ENCODE measurements at regions not wholly inside any gene's neighbourhood (a gene's known extent, or its start where the extent isn't known, plus 50 kb on each side); places are given as distances from the start of the nearest gene placed in this dataset.
"Not testable (repeated sequence)": the region's sequence is repeated elsewhere in the genome, so short reads cannot be mapped to it uniquely, and the experiment has no call there.

- Mint-ChIP-seq H3K4me3 (no peak overlapping the region), H3K27me3 (peaks cover 0 to 16% of the 10 kb centered on the region in 2 donors), H3K4me1 (no peaks in the 10 kb centered on the region), H3K36me3 (no peaks in the 10 kb centered on the region), H3K27ac (no peak overlapping the region), H3K9me3 (peaks cover 1 to 11% (median 2%) of the 10 kb centered on the region in 3 donors)
- Histone ChIP-seq H3K4me1 (ENCODE audit: control insufficient read depth in 1 of 2, extremely low read depth in 1 of 2, insufficient read depth in 2 of 2, low read length in 2 of 2) (no peaks in the 10 kb centered on the region), H3K27me3 (replicated peaks in 1 of 2; ENCODE audit: control insufficient read depth in 2 of 2, extremely low read depth in 1 of 2, insufficient read depth in 2 of 2, low read length in 1 of 2) (no peaks in the 10 kb centered on the region), H3K27ac (ENCODE audit: low read length) (no peak overlapping the region), H3K36me3 (ENCODE audit: control insufficient read depth in 2 of 2, extremely low read depth in 1 of 2, insufficient read depth in 1 of 2, low read length in 1 of 2) (no peaks in the 10 kb centered on the region), H3K9me3 (no peaks in the 10 kb centered on the region), H3K4me3 (ENCODE audit: control insufficient read depth in 1 of 2, extremely low read depth in 1 of 2, low read length in 1 of 2) (no peak overlapping the region)
- DNase-seq: no peak
- ChIA-PET CTCF (no interaction called here), POLR2A (no interaction called here)
- WGBS (ENCODE audit: insufficient coverage): no CpG with 5 or more reads among the region's 3 CpGs
- no peak for ATAC-seq (replicated peaks in 1 of 4)
These were observed 61.4 kb downstream of the DDX53 start for GRCh38 chrX:23061116-23061515.

DNA sequence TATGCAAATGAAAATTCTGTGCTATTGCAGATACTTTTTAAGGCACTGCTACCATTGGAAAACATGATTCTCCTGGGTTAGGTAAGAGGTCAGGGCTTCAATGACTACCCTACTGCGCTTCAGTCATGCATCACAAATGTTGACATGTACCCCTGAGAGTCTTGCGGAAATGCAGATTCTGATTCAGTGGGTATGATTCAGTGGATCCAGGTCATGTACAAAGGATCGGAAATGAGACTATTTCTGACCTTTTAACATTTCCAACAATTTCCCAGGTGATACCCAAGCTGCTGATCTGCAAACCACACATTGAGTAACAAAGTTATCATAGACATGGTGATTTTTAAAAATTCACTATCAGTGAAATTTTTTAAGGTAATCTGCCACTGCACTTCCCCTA lies 62.6 kb downstream of the DDX53 start:
- H3K27me3 ChIP-seq (replicated peaks in 1 of 2; ENCODE audit: control insufficient read depth in 2 of 2, extremely low read depth in 1 of 2, insufficient read depth in 2 of 2, low read length in 1 of 2): no peaks in the 10 kb centered on the region
- H3K9me3 Mint-ChIP-seq: peaks cover 0 to 9% (median 2%) of the 10 kb centered on the region in 3 donors
- POLR2A ChIA-PET: no interaction called here
- H3K9me3 ChIP-seq: no peaks in the 10 kb centered on the region
- H3K4me1 ChIP-seq (ENCODE audit: control insufficient read depth in 1 of 2, extremely low read depth in 1 of 2, insufficient read depth in 2 of 2, low read length in 2 of 2): no peaks in the 10 kb centered on the region
- ATAC-seq (replicated peaks in 1 of 4): no peak
- CTCF ChIA-PET: no interaction called here
- no peak overlapping the region for H3K27ac ChIP-seq (ENCODE audit: low read length)
- no peaks in the 10 kb centered on the region for H3K36me3 ChIP-seq (ENCODE audit: control insufficient read depth in 2 of 2, extremely low read depth in 1 of 2, insufficient read depth in 1 of 2, low read length in 1 of 2)
- no peaks in the 10 kb centered on the region for H3K4me1 Mint-ChIP-seq
- no peaks in the 10 kb centered on the region for H3K36me3 Mint-ChIP-seq
- no peak for DNase-seq
- no peak overlapping the region for H3K4me3 Mint-ChIP-seq
- peaks cover 0 to 16% of the 10 kb centered on the region in 2 donors for H3K27me3 Mint-ChIP-seq
- H3K27ac Mint-ChIP-seq: no peak overlapping the region
- H3K4me3 ChIP-seq (ENCODE audit: control insufficient read depth in 1 of 2, extremely low read depth in 1 of 2, low read length in 1 of 2): no peak overlapping the region
- WGBS (ENCODE audit: insufficient coverage): no CpG with 5 or more reads among the region's 3 CpGs

DNA sequence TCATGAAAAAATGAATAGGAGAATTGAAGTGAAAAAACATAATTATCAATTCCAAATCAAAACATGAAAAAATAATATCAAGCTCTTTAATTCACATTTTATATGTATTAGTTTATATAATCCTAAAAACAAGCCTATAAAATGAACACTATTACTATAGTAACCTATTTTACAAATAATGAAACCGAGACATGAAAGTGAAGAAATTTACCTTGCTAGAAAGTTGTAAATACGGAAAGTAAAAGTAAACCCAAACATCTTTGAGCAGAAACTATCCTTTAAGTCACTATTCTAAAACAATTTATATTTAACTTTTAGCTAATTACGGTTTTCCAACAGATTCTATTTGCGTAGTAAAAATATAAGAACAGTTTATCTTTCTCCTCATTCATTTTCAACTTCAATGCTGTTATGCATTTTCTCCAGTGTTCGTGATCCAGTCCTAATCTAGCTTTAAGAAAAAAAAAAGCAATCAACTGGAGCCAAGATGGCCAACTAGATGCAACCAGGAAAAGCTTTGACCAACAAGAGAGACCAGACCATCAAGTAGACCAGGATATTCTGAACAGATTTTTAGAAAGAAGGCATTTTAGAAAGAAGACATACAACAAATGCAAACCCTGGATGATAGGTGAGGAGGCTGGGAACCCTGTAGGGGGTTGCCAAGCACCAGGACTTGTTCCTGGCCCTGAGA lies 67.0 kb downstream of the DDX53 start:
- Mint-ChIP-seq H3K36me3 (no peaks in the 10 kb centered on the region), H3K4me3 (no peak overlapping the region), H3K27me3 (peaks cover 0 to 18% of the 10 kb centered on the region in 2 donors), H3K27ac (no peak overlapping the region), H3K4me1 (no peaks in the 10 kb centered on the region), H3K9me3 (peaks cover 6 to 20% (median 7%) of the 10 kb centered on the region in 3 donors)
- ChIA-PET POLR2A (no interaction called here), CTCF (interaction anchor here in 1 of 2 donors (0.9 kb wide), 1 partner anchor 272 kb away, joined by 3 read pairs; no protein-coding TSS in a partner anchor)
- no peaks in the 10 kb centered on the region for H3K9me3 ChIP-seq
- no peak for DNase-seq
- H3K27me3 ChIP-seq (replicated peaks in 1 of 2; ENCODE audit: control insufficient read depth in 2 of 2, extremely low read depth in 1 of 2, insufficient read depth in 2 of 2, low read length in 1 of 2): no peaks in the 10 kb centered on the region
- H3K27ac ChIP-seq (ENCODE audit: low read length): no peak overlapping the region
- H3K36me3 ChIP-seq (ENCODE audit: control insufficient read depth in 2 of 2, extremely low read depth in 1 of 2, insufficient read depth in 1 of 2, low read length in 1 of 2): no peaks in the 10 kb centered on the region
- no peak overlapping the region for H3K4me3 ChIP-seq (ENCODE audit: control insufficient read depth in 1 of 2, extremely low read depth in 1 of 2, low read length in 1 of 2)
- no peaks in the 10 kb centered on the region for H3K4me1 ChIP-seq (ENCODE audit: control insufficient read depth in 1 of 2, extremely low read depth in 1 of 2, insufficient read depth in 2 of 2, low read length in 2 of 2)
- no peak for ATAC-seq (replicated peaks in 1 of 4)
- no CpG with 5 or more reads among the region's 5 CpGs for WGBS (ENCODE audit: insufficient coverage)

GRCh38 chrX:23075461-23075860 lies 75.7 kb downstream of the DDX53 start:
- H3K4me1 ChIP-seq (ENCODE audit: control insufficient read depth in 1 of 2, extremely low read depth in 1 of 2, insufficient read depth in 2 of 2, low read length in 2 of 2); H3K27me3 ChIP-seq (replicated peaks in 1 of 2; ENCODE audit: control insufficient read depth in 2 of 2, extremely low read depth in 1 of 2, insufficient read depth in 2 of 2, low read length in 1 of 2); H3K9me3 Mint-ChIP-seq; H3K27ac ChIP-seq (ENCODE audit: low read length); H3K27me3 Mint-ChIP-seq; H3K4me3 Mint-ChIP-seq; H3K27ac Mint-ChIP-seq; POLR2A ChIA-PET; H3K4me1 Mint-ChIP-seq; H3K9me3 ChIP-seq; H3K4me3 ChIP-seq (ENCODE audit: control insufficient read depth in 1 of 2, extremely low read depth in 1 of 2, low read length in 1 of 2); H3K36me3 Mint-ChIP-seq; CTCF ChIA-PET; H3K36me3 ChIP-seq (ENCODE audit: control insufficient read depth in 2 of 2, extremely low read depth in 1 of 2, insufficient read depth in 1 of 2, low read length in 1 of 2); ATAC-seq (replicated peaks in 1 of 4): not testable (repeated sequence)
- 100% methylated on average over 1 of the region's 21 CpGs for WGBS (ENCODE audit: insufficient coverage)
- DNase-seq: peak in 1 of 35 experiments; percentile 7

GRCh38 chrX:23079347-23079746 lies 79.6 kb downstream of the DDX53 start:
- Mint-ChIP-seq H3K27ac (no peak overlapping the region), H3K36me3 (no peaks in the 10 kb centered on the region), H3K9me3 (no peaks in the 10 kb centered on the region), H3K4me3 (no peak overlapping the region), H3K4me1 (no peaks in the 10 kb centered on the region), H3K27me3 (no peaks in the 10 kb centered on the region)
- no peak for ATAC-seq (replicated peaks in 1 of 4)
- H3K4me3 ChIP-seq (ENCODE audit: control insufficient read depth in 1 of 2, extremely low read depth in 1 of 2, low read length in 1 of 2): no peak overlapping the region
- H3K36me3 ChIP-seq (ENCODE audit: control insufficient read depth in 2 of 2, extremely low read depth in 1 of 2, insufficient read depth in 1 of 2, low read length in 1 of 2): no peaks in the 10 kb centered on the region
- H3K27ac ChIP-seq (ENCODE audit: low read length): no peak overlapping the region
- ChIA-PET CTCF (no interaction called here), POLR2A (no interaction called here)
- WGBS (ENCODE audit: insufficient coverage): no CpG with 5 or more reads among the region's 1 CpG
- DNase-seq: no peak
- H3K27me3 ChIP-seq (replicated peaks in 1 of 2; ENCODE audit: control insufficient read depth in 2 of 2, extremely low read depth in 1 of 2, insufficient read depth in 2 of 2, low read length in 1 of 2): no peaks in the 10 kb centered on the region
- no peaks in the 10 kb centered on the region for H3K4me1 ChIP-seq (ENCODE audit: control insufficient read depth in 1 of 2, extremely low read depth in 1 of 2, insufficient read depth in 2 of 2, low read length in 2 of 2)
- no peaks in the 10 kb centered on the region for H3K9me3 ChIP-seq

GRCh38 chrX:23100826-23101225 lies 101.1 kb downstream of the DDX53 start:
- no peak overlapping the region for H3K27ac Mint-ChIP-seq
- no peak for ATAC-seq (replicated peaks in 1 of 4)
- Histone ChIP-seq H3K27ac (ENCODE audit: low read length) (no peak overlapping the region), H3K4me3 (ENCODE audit: control insufficient read depth in 1 of 2, extremely low read depth in 1 of 2, low read length in 1 of 2) (no peak overlapping the region), H3K9me3 (no peaks in the 10 kb centered on the region), H3K4me1 (ENCODE audit: control insufficient read depth in 1 of 2, extremely low read depth in 1 of 2, insufficient read depth in 2 of 2, low read length in 2 of 2) (no peaks in the 10 kb centered on the region), H3K36me3 (ENCODE audit: control insufficient read depth in 2 of 2, extremely low read depth in 1 of 2, insufficient read depth in 1 of 2, low read length in 1 of 2) (no peaks in the 10 kb centered on the region), H3K27me3 (replicated peaks in 1 of 2; ENCODE audit: control insufficient read depth in 2 of 2, extremely low read depth in 1 of 2, insufficient read depth in 2 of 2, low read length in 1 of 2) (no peaks in the 10 kb centered on the region)
- no CpG with 5 or more reads among the region's 6 CpGs for WGBS (ENCODE audit: insufficient coverage)
- no peak for DNase-seq
- no peaks in the 10 kb centered on the region for H3K36me3 Mint-ChIP-seq
- no peaks in the 10 kb centered on the region for H3K27me3 Mint-ChIP-seq
- POLR2A ChIA-PET: no interaction called here
- H3K4me1 Mint-ChIP-seq: no peaks in the 10 kb centered on the region
- CTCF ChIA-PET: no interaction called here
- no peak overlapping the region for H3K4me3 Mint-ChIP-seq
- peaks cover 0 to 4% (median 0%) of the 10 kb centered on the region in 3 donors for H3K9me3 Mint-ChIP-seq

DNA sequence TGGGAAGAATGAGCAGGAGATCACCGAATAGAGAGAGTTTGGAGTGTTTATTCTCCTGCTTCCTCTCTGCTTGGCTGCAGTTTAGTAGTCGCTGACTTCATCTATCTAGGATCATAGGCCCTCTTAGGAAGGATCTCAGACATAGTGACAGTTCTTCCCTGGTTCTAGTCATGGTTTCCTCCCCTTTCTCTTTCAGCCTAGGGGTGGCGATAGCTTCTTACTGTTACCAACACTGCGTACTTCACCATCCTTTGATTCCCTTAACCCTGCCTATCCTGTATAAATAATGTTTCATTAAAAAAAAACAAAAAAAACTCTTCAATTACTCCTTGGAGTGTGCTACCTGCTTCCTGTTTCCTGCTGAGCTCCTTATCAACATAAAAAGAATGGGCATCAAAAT lies 103.8 kb downstream of the DDX53 start:
- H3K27ac Mint-ChIP-seq: no peak overlapping the region
- no peaks in the 10 kb centered on the region for H3K27me3 Mint-ChIP-seq
- H3K9me3 ChIP-seq: no peaks in the 10 kb centered on the region
- H3K4me3 Mint-ChIP-seq: no peak overlapping the region
- H3K27me3 ChIP-seq (replicated peaks in 1 of 2; ENCODE audit: control insufficient read depth in 2 of 2, extremely low read depth in 1 of 2, insufficient read depth in 2 of 2, low read length in 1 of 2): no peaks in the 10 kb centered on the region
- ChIA-PET CTCF (no interaction called here), POLR2A (no interaction called here)
- no peak overlapping the region for H3K4me3 ChIP-seq (ENCODE audit: control insufficient read depth in 1 of 2, extremely low read depth in 1 of 2, low read length in 1 of 2)
- H3K27ac ChIP-seq (ENCODE audit: low read length): no peak overlapping the region
- no peaks in the 10 kb centered on the region for H3K4me1 ChIP-seq (ENCODE audit: control insufficient read depth in 1 of 2, extremely low read depth in 1 of 2, insufficient read depth in 2 of 2, low read length in 2 of 2)
- no CpG with 5 or more reads among the region's 4 CpGs for WGBS (ENCODE audit: insufficient coverage)
- H3K4me1 Mint-ChIP-seq: no peaks in the 10 kb centered on the region
- H3K36me3 ChIP-seq (ENCODE audit: control insufficient read depth in 2 of 2, extremely low read depth in 1 of 2, insufficient read depth in 1 of 2, low read length in 1 of 2): no peaks in the 10 kb centered on the region
- peaks cover 0 to 4% (median 0%) of the 10 kb centered on the region in 3 donors for H3K9me3 Mint-ChIP-seq
- H3K36me3 Mint-ChIP-seq: no peaks in the 10 kb centered on the region
- no peak for ATAC-seq (replicated peaks in 1 of 4)
- no peak for DNase-seq

Measured in T-cell (primary cell).